Inferior parietal cortex (tissue), 1 donor: ENCODE measurements at regions not wholly inside any gene's neighbourhood (a gene's known extent, or its start where the extent isn't known, plus 50 kb on each side); places are given as distances from the start of the nearest gene placed in this dataset.
"Not testable (repeated sequence)": the region's sequence is repeated elsewhere in the genome, so short reads cannot be mapped to it uniquely, and the experiment has no call there.

Experiments
- DNase-seq: peaks from one replicate; pipeline ENCODE4 v3.0.0-alpha.2; 2016; ENCODE audit errors: extremely low spot score

GRCh38 chr2:215542690-215543089 is 106.8 kb upstream of the FN1 start:
- no peak for DNase-seq

GRCh38 chr2:215540658-215541057 is 104.8 kb upstream of the FN1 start:
- DNase-seq = no peak

- no peak for DNase-seq
Observed at GRCh38 chr2:215537611-215538010, 101.7 kb upstream of the FN1 start.

GRCh38 chr2:215536510-215536909 is 100.6 kb upstream of the FN1 start:
- no peak for DNase-seq

- DNase-seq = no peak
Observed at GRCh38 chr2:215535741-215536140, 99.9 kb upstream of the FN1 start.

GRCh38 chr2:215535125-215535668 is 99.3 kb upstream of the FN1 start:
- DNase-seq = no peak

GRCh38 chr2:215533716-215534115 is 97.8 kb upstream of the FN1 start:
- not testable (repeated sequence) for DNase-seq

GRCh38 chr2:215532844-215533243 is 97.0 kb upstream of the FN1 start:
- DNase-seq = no peak

GRCh38 chr2:215531284-215531683 is 95.4 kb upstream of the FN1 start:
- peak; percentile 24 for DNase-seq

GRCh38 chr2:215530191-215530968 is 94.5 kb upstream of the FN1 start:
- DNase-seq = no peak

- no peak for DNase-seq
Observed at GRCh38 chr2:215529271-215529670, 93.4 kb upstream of the FN1 start.

- DNase-seq = no peak
Observed at GRCh38 chr2:215528555-215528954, 92.7 kb upstream of the FN1 start.

GRCh38 chr2:215527736-215528135 is 91.9 kb upstream of the FN1 start:
- no peak for DNase-seq

GRCh38 chr2:215526341-215526740 is 90.5 kb upstream of the FN1 start:
- no peak for DNase-seq

GRCh38 chr2:215522237-215522636 is 86.4 kb upstream of the FN1 start:
- DNase-seq = peak; percentile 29

GRCh38 chr2:215521031-215521430 is 85.2 kb upstream of the FN1 start:
- peak; percentile 11 for DNase-seq

- DNase-seq = no peak
Observed at GRCh38 chr2:215517391-215517790, 81.5 kb upstream of the FN1 start.

GRCh38 chr2:215514516-215514915 is 78.6 kb upstream of the FN1 start:
- no peak for DNase-seq

- no peak for DNase-seq
Observed at GRCh38 chr2:215511454-215512346, 75.8 kb upstream of the FN1 start.

GRCh38 chr2:215507836-215508235 is 72.0 kb upstream of the FN1 start:
- DNase-seq = no peak

GRCh38 chr2:215507136-215507535 is 71.3 kb upstream of the FN1 start:
- DNase-seq = no peak

- no peak for DNase-seq
Observed at GRCh38 chr2:215506604-215506990, 70.7 kb upstream of the FN1 start.
